HG02981 (cell line): ENCODE measurements at regions not wholly inside any gene's neighbourhood (a gene's known extent, or its start where the extent isn't known, plus 50 kb on each side); places are given as distances from the start of the nearest gene placed in this dataset.

Source experiments
- ATAC-seq: cut with Tn5 transposase; IDR thresholded peaks from one replicate; pipeline ENCODE4 v1.9.1; 2021; ENCODE audit warnings: mild to moderate bottlenecking, moderate library complexity; ENCODE audit not compliant: unreplicated experiment

DNA sequence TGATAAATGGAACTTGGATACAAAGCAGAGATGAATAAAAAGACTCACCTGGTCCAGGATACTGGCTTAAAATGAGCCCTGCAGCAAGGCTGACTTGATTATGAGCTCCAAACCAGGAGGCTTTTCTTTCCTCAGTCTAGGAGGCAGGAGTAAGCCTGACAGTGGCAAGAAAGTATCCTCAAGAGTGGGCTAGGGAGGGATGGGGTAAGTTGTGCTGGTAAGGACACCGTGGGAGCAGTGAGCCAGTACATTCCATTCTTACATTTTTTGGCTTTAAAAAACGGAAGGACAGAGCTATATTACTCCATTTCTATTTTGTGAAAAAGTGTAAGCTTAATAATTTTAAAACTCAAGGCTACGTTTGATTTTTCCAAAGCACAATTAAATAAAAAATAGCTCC lies 187.1 kb upstream of the DDI1 start:
- no peak for ATAC-seq

GRCh38 chr11:103850419-103851165 lies 185.8 kb upstream of the DDI1 start:
- ATAC-seq = no peak

DNA sequence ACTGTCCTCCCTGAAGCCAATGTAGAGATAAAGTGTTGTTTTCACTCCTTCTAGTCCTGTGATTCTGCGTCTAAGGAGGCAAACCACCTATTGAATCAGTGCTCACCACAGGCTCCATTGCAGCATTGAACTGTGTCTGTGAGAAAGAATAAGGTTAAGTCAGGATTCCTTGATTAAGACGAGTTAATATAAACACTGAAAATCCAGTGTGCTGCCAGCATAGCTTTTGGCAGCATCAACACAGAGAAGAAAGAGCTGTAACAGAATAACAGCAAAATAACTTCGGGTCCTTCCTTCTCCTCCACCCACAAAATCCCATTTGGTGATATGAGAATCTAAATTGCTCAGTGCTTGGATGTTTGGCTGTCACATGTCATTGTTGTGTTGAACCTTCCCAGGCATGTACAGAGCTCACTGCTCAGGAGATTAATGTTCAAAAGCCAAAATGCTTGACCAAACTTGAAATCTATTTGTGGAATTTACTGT lies 185.2 kb upstream of the DDI1 start:
- no peak for ATAC-seq
